ENCODE measurements at regions not wholly inside any gene's neighbourhood (a gene's known extent, or its start where the extent isn't known, plus 50 kb on each side); places are given as distances from the start of the nearest gene placed in this dataset.

- DNase-seq (ENCODE audit: low read depth, low spot score): no peak
- POLR2A ChIA-PET: no interaction called here
- TF ChIP-seq CTCF (IDR thresholded peaks at IDR 0.05; ENCODE audit: insufficient read depth, low read length, missing control alignments): no peak
- CTCF ChIA-PET: no interaction called here
- H3K4me3 ChIP-seq (ENCODE audit: low read depth, low read length): no peak overlapping the region
These were observed 611.2 kb upstream of the SPRY2 start for GRCh38 chr13:80952158-80952557.

DNA sequence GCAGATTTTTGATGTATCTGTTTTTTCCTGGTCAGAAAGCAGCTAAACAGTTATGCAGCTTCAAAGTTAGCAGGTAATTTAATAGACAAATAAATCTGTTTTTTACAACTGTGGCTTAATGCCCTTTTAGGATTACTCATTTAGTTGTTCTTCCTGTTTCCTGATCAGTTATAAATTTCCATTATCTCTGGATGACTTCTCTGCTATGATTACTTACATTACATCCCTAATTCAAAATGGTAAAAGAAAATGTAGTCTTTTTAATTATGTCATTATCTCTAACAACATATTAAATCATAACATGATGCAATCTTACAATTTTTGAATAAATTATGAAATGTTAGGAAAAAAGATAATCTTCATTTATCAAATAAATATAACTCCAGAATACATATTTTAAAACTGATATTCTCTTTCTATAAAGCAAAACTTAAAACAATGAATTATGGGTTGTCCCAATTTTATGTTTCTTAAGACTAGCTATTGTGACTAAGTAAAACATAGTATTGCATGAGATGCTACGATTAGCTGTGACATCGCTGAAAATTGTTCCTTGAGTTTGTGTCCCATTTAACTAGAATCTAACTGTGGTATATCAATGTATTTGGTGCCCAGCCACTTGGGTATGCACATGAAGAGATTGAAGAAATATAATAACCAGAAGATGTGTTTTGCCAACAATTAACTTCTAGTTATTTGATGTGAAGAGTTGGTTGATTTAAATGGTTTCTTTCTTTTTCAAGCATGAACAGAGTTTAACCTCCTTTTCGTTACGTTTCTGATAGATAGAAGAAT, 605.3 kb upstream of the SPRY2 start:
- DNase-seq (ENCODE audit: low read depth, low spot score): no peak
- ChIA-PET POLR2A (no interaction called here), CTCF (no interaction called here)
- no peak overlapping the region for H3K4me3 ChIP-seq (ENCODE audit: low read depth, low read length)
- TF ChIP-seq CTCF (IDR thresholded peaks at IDR 0.05; ENCODE audit: insufficient read depth, low read length, missing control alignments): no peak

- no peak for DNase-seq (ENCODE audit: low read depth, low spot score)
- no peak for TF ChIP-seq CTCF (IDR thresholded peaks at IDR 0.05; ENCODE audit: insufficient read depth, low read length, missing control alignments)
- CTCF ChIA-PET: no interaction called here
- POLR2A ChIA-PET: no interaction called here
- no peak overlapping the region for H3K4me3 ChIP-seq (ENCODE audit: low read depth, low read length)
These were observed 604.4 kb upstream of the SPRY2 start for GRCh38 chr13:80945328-80945727.

GRCh38 chr13:80939581-80939980, 598.7 kb upstream of the SPRY2 start:
- H3K4me3 ChIP-seq (ENCODE audit: low read depth, low read length): no peak overlapping the region
- no peak for DNase-seq (ENCODE audit: low read depth, low spot score)
- ChIA-PET POLR2A (no interaction called here), CTCF (no interaction called here)
- no peak for TF ChIP-seq CTCF (IDR thresholded peaks at IDR 0.05; ENCODE audit: insufficient read depth, low read length, missing control alignments)

- TF ChIP-seq CTCF (IDR thresholded peaks at IDR 0.05; ENCODE audit: insufficient read depth, low read length, missing control alignments): no peak
- CTCF ChIA-PET: no interaction called here
- POLR2A ChIA-PET: no interaction called here
- no peak for DNase-seq (ENCODE audit: low read depth, low spot score)
- no peak overlapping the region for H3K4me3 ChIP-seq (ENCODE audit: low read depth, low read length)
These were observed 590.8 kb upstream of the SPRY2 start for GRCh38 chr13:80931766-80932165.

GRCh38 chr13:80931118-80931517, 590.2 kb upstream of the SPRY2 start:
- H3K4me3 ChIP-seq (ENCODE audit: low read depth, low read length): no peak overlapping the region
- DNase-seq (ENCODE audit: low read depth, low spot score): no peak
- no peak for TF ChIP-seq CTCF (IDR thresholded peaks at IDR 0.05; ENCODE audit: insufficient read depth, low read length, missing control alignments)
- POLR2A ChIA-PET: no interaction called here
- CTCF ChIA-PET: no interaction called here
